GM23338 (cell line): ENCODE measurements at regions not wholly inside any gene's neighbourhood (a gene's known extent, or its start where the extent isn't known, plus 50 kb on each side); places are given as distances from the start of the nearest gene placed in this dataset.

ENCODE experiments used
- EZH2 ChIP-seq: fragments of 200-600 bp; sonication (generic); IDR thresholded peaks from one replicate; pipeline ENCODE4 v1.8.0; 2017; ENCODE audit warnings: antibody characterized with exemption, mild to moderate bottlenecking, low read depth; ENCODE audit not compliant: unreplicated experiment
- POLR2AphosphoS5 ChIP-seq: IDR thresholded peaks from 2 replicates; pipeline ENCODE4 v1.6.1; 2016; ENCODE audit warnings: antibody characterized with exemption, low read depth

DNA sequence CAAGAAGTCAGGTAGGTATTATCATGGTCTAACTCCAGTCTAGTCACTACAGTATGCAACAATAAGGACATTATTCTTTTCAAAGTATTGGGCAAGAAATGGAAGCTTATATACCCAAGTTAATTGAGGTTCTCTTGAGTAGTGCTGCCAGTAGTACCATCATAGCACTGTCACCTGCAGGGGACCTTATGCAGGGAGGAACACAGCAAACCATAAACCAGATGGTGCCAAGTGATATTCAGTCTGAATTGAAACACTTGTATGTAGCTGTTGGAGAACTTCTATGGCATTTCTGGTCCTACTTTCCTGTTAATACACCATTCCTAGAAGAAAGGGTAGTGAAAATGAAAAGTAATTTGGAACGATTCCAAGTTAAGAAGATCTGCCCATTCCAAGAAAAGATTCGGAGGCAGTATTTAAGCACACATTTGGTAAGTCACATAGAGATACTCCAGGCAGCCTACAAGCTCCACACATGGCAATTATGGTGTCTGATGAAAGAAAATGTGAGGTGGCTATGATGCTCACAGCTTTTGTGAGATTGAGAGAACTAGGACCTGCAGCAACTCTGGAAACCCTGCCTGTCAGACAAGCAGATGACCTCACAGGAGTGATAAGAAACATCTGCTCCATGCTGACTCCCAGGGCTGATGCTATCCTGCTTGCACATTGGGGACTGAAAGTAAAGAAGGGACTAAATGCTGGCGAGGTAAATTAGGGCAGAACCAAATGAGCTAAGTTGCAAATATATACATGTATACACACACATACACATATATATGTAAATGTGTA, 174.7 kb downstream of the MC4R start:
- no peak for TF ChIP-seq EZH2
- no peak for TF ChIP-seq POLR2AphosphoS5
